Activated CD4-positive, CD25-positive, alpha-beta regulatory T cell (primary cell): ENCODE measurements at regions not wholly inside any gene's neighbourhood (a gene's known extent, or its start where the extent isn't known, plus 50 kb on each side); places are given as distances from the start of the nearest gene placed in this dataset.
"Not testable (repeated sequence)": the region's sequence is repeated elsewhere in the genome, so short reads cannot be mapped to it uniquely, and the experiment has no call there.

Experiments used
- DNase-seq, 4 experiments: peaks; one replicate each; lab custom pipeline; 2025; lab: John Stamatoyannopoulos, UW

GRCh38 chr2:146388757-146389156, 1456.1 kb upstream of the ACVR2A start:
- DNase-seq, result no peak

- no peak for DNase-seq
Measured at GRCh38 chr2:146386096-146386495, 1458.7 kb upstream of the ACVR2A start.

- no peak for DNase-seq
Measured at GRCh38 chr2:146385031-146385430, 1459.8 kb upstream of the ACVR2A start.

- no peak for DNase-seq
Measured at GRCh38 chr2:146376511-146377064, 1468.2 kb upstream of the ACVR2A start.

- no peak for DNase-seq
Measured at GRCh38 chr2:146374505-146374904, 1470.3 kb upstream of the ACVR2A start.

GRCh38 chr2:146371364-146371763, 1473.5 kb upstream of the ACVR2A start:
- not testable (repeated sequence) for DNase-seq

GRCh38 chr2:146370826-146371225, 1474.0 kb upstream of the ACVR2A start:
- DNase-seq, result no peak

- DNase-seq, result no peak
Measured at GRCh38 chr2:146366276-146366675, 1478.6 kb upstream of the ACVR2A start.

- no peak for DNase-seq
Measured at GRCh38 chr2:146365041-146365440, 1479.8 kb upstream of the ACVR2A start.

- no peak for DNase-seq
Measured at GRCh38 chr2:146363731-146364130, 1481.1 kb upstream of the ACVR2A start.

GRCh38 chr2:146351689-146352088, 1493.1 kb upstream of the ACVR2A start:
- no peak for DNase-seq

GRCh38 chr2:146349334-146349733, 1495.5 kb upstream of the ACVR2A start:
- DNase-seq, result no peak

GRCh38 chr2:146324951-146325350, 1519.9 kb upstream of the ACVR2A start:
- DNase-seq, result no peak

GRCh38 chr2:146323564-146323963, 1521.3 kb upstream of the ACVR2A start:
- DNase-seq, result no peak

- DNase-seq, result no peak
Measured at GRCh38 chr2:146321175-146321574, 1523.7 kb upstream of the ACVR2A start.

- no peak for DNase-seq
Measured at GRCh38 chr2:146317959-146318358, 1526.9 kb upstream of the ACVR2A start.

GRCh38 chr2:146312899-146313298, 1531.9 kb upstream of the ACVR2A start:
- no peak for DNase-seq

GRCh38 chr2:146305164-146305563, 1539.7 kb upstream of the ACVR2A start:
- no peak for DNase-seq

- DNase-seq, result no peak
Measured at GRCh38 chr2:146301287-146301686, 1543.5 kb upstream of the ACVR2A start.

- no peak for DNase-seq
Measured at GRCh38 chr2:146295080-146295670, 1549.7 kb upstream of the ACVR2A start.

- DNase-seq, result no peak
Measured at GRCh38 chr2:146287281-146287680, 1557.5 kb upstream of the ACVR2A start.

- DNase-seq, result no peak
Measured at GRCh38 chr2:146278881-146279280, 1565.9 kb upstream of the ACVR2A start.

- no peak for DNase-seq
Measured at GRCh38 chr2:146271131-146271831, 1573.5 kb upstream of the ACVR2A start.

- DNase-seq, result no peak
Measured at GRCh38 chr2:146270618-146271017, 1574.2 kb upstream of the ACVR2A start.
